GM19452 (cell line): ENCODE measurements at regions not wholly inside any gene's neighbourhood (a gene's known extent, or its start where the extent isn't known, plus 50 kb on each side); places are given as distances from the start of the nearest gene placed in this dataset.
A peak's percentile ranks its signal among the peaks of the same experiment; 100 is the strongest.

Experiments
- ATAC-seq: cut with Tn5 transposase; IDR thresholded peaks from one replicate; pipeline ENCODE4 v1.9.1; 2021; ENCODE audit not compliant: unreplicated experiment

GRCh38 chr6:137687818-137688217 is 179.2 kb upstream of the TNFAIP3 start:
- ATAC-seq: no peak

- no peak for ATAC-seq
Observed at GRCh38 chr6:137688230-137688971, 178.7 kb upstream of the TNFAIP3 start.

- no peak for ATAC-seq
Observed at GRCh38 chr6:137689377-137689776, 177.7 kb upstream of the TNFAIP3 start.

GRCh38 chr6:137690034-137690433 is 177.0 kb upstream of the TNFAIP3 start:
- ATAC-seq: no peak

- no peak for ATAC-seq
Observed at GRCh38 chr6:137690721-137691120, 176.3 kb upstream of the TNFAIP3 start.

GRCh38 chr6:137692308-137692707 is 174.8 kb upstream of the TNFAIP3 start:
- ATAC-seq: no peak

GRCh38 chr6:137692806-137693205 is 174.3 kb upstream of the TNFAIP3 start:
- ATAC-seq: no peak

- no peak for ATAC-seq
Observed at GRCh38 chr6:137693711-137694110, 173.3 kb upstream of the TNFAIP3 start.

- no peak for ATAC-seq
Observed at GRCh38 chr6:137696765-137697164, 170.3 kb upstream of the TNFAIP3 start.

GRCh38 chr6:137697267-137697938 is 169.7 kb upstream of the TNFAIP3 start:
- ATAC-seq: peak; percentile 67

- no peak for ATAC-seq
Observed at GRCh38 chr6:137698636-137699030, 168.4 kb upstream of the TNFAIP3 start.

GRCh38 chr6:137699031-137699683 is 167.9 kb upstream of the TNFAIP3 start:
- no peak for ATAC-seq

- no peak for ATAC-seq
Observed at GRCh38 chr6:137700161-137700560, 166.9 kb upstream of the TNFAIP3 start.

- ATAC-seq: no peak
Observed at GRCh38 chr6:137700751-137701477, 166.1 kb upstream of the TNFAIP3 start.

GRCh38 chr6:137701942-137702341 is 165.1 kb upstream of the TNFAIP3 start:
- ATAC-seq: no peak

GRCh38 chr6:137702791-137703424 is 164.2 kb upstream of the TNFAIP3 start:
- ATAC-seq: no peak

- ATAC-seq: no peak
Observed at GRCh38 chr6:137704802-137705159, 162.3 kb upstream of the TNFAIP3 start.

- ATAC-seq: peak; percentile 46
Observed at GRCh38 chr6:137705160-137706082, 161.6 kb upstream of the TNFAIP3 start.

- ATAC-seq: no peak
Observed at GRCh38 chr6:137706083-137706750, 160.8 kb upstream of the TNFAIP3 start.
